ENCODE measurements at regions not wholly inside any gene's neighbourhood (a gene's known extent, or its start where the extent isn't known, plus 50 kb on each side); places are given as distances from the start of the nearest gene placed in this dataset.

- no peak for TF ChIP-seq CTCF (IDR thresholded peaks at IDR 0.05; ENCODE audit: borderline replicate concordance, insufficient read depth, low read depth, low read length)
- H3K4me3 ChIP-seq (ENCODE audit: low read depth, low read length): no peak overlapping the region
These were observed 384.5 kb upstream of the HSF2 start for GRCh38 chr6:122014961-122015360.

- no peak overlapping the region for H3K4me3 ChIP-seq (ENCODE audit: low read depth, low read length)
- no peak for TF ChIP-seq CTCF (IDR thresholded peaks at IDR 0.05; ENCODE audit: borderline replicate concordance, insufficient read depth, low read depth, low read length)
These were observed 378.7 kb upstream of the HSF2 start for GRCh38 chr6:122020588-122021264.

- no peak overlapping the region for H3K4me3 ChIP-seq (ENCODE audit: low read depth, low read length)
- TF ChIP-seq CTCF (IDR thresholded peaks at IDR 0.05; ENCODE audit: borderline replicate concordance, insufficient read depth, low read depth, low read length): no peak
These were observed 374.3 kb upstream of the HSF2 start for GRCh38 chr6:122025104-122025503.

- H3K4me3 ChIP-seq (ENCODE audit: low read depth, low read length): no peak overlapping the region
- TF ChIP-seq CTCF (IDR thresholded peaks at IDR 0.05; ENCODE audit: borderline replicate concordance, insufficient read depth, low read depth, low read length): no peak
These were observed 372.7 kb upstream of the HSF2 start for GRCh38 chr6:122026582-122027369.

- no peak for TF ChIP-seq CTCF (IDR thresholded peaks at IDR 0.05; ENCODE audit: borderline replicate concordance, insufficient read depth, low read depth, low read length)
- no peak overlapping the region for H3K4me3 ChIP-seq (ENCODE audit: low read depth, low read length)
These were observed 370.4 kb upstream of the HSF2 start for GRCh38 chr6:122028933-122029522.

GRCh38 chr6:122033564-122034181, 365.8 kb upstream of the HSF2 start:
- H3K4me3 ChIP-seq (ENCODE audit: low read depth, low read length): no peak overlapping the region
- peak; percentile 16; the same call in 1 of the 2 replicates for TF ChIP-seq CTCF (IDR thresholded peaks at IDR 0.05; ENCODE audit: borderline replicate concordance, insufficient read depth, low read depth, low read length)
